Head of caudate nucleus (tissue), 42 donors: ENCODE measurements at regions not wholly inside any gene's neighbourhood (a gene's known extent, or its start where the extent isn't known, plus 50 kb on each side); places are given as distances from the start of the nearest gene placed in this dataset.
A peak's percentile ranks its signal among the peaks of the same experiment; 100 is the strongest.

Source experiments
- DNase-seq, 42 donors: peaks; one replicate each; pipeline versions ENCODE4 v3.0.0 to v3.0.0-alpha.2; 2020 to 2021; ENCODE audit warnings: mixed read lengths in 7 of 42
- intact Hi-C: fragments of 100-400 bp; cut with DNase I; formaldehyde crosslinking; loops from one replicate; pipeline ENCODE4 v1.15.0; 2022

- DNase-seq = peak in 28 of 42 donors; percentile 2 to 81 (median 44)
- intact Hi-C loops = loop anchor here (5.0 kb wide), 1 partner anchor 281 kb away; no protein-coding TSS in a partner anchor
Measured at GRCh38 chr11:130580891-130581492, 132.5 kb downstream of the ADAMTS15 start.

GRCh38 chr11:130581646-130582045 lies 133.2 kb downstream of the ADAMTS15 start:
- intact Hi-C loops = loop anchor here (5.0 kb wide), 1 partner anchor 281 kb away; no protein-coding TSS in a partner anchor
- DNase-seq = peak in 1 of 42 donors; percentile 16

GRCh38 chr11:130582176-130582575 lies 133.7 kb downstream of the ADAMTS15 start:
- intact Hi-C loops = loop anchor here (5.0 kb wide), 1 partner anchor 280 kb away; no protein-coding TSS in a partner anchor
- DNase-seq = no peak

GRCh38 chr11:130582981-130583380 lies 134.5 kb downstream of the ADAMTS15 start:
- DNase-seq = peak in 1 of 42 donors; percentile 30

GRCh38 chr11:130583801-130584211 lies 135.4 kb downstream of the ADAMTS15 start:
- DNase-seq = peak in 41 of 42 donors; percentile 28 to 88 (median 66)
- intact Hi-C loops = loop anchor here (5.0 kb wide), 1 partner anchor 278 kb away; no protein-coding TSS in a partner anchor

More at GRCh38 chr11:130582981-130583380, 134.5 kb downstream of the ADAMTS15 start:
- intact Hi-C loops = loop anchor here (5.0 kb wide), 1 partner anchor 279 kb away; no protein-coding TSS in a partner anchor

- peak in 1 of 42 donors; percentile 22 for DNase-seq
Measured at GRCh38 chr11:130585545-130585944, 137.1 kb downstream of the ADAMTS15 start.

GRCh38 chr11:130587658-130588057 lies 139.2 kb downstream of the ADAMTS15 start:
- intact Hi-C loops = no loop called here

More at GRCh38 chr11:130585545-130585944, 137.1 kb downstream of the ADAMTS15 start:
- intact Hi-C loops = no loop called here

GRCh38 chr11:130588471-130588870 lies 140.0 kb downstream of the ADAMTS15 start:
- intact Hi-C loops = no loop called here
- DNase-seq = no peak

More at GRCh38 chr11:130587658-130588057, 139.2 kb downstream of the ADAMTS15 start:
- peak in 1 of 42 donors; percentile 22 for DNase-seq

GRCh38 chr11:130592056-130592455 lies 143.6 kb downstream of the ADAMTS15 start:
- intact Hi-C loops = no loop called here
- no peak for DNase-seq

- intact Hi-C loops = no loop called here
Measured at GRCh38 chr11:130593064-130593463, 144.6 kb downstream of the ADAMTS15 start.

GRCh38 chr11:130598433-130598832 lies 150.0 kb downstream of the ADAMTS15 start:
- intact Hi-C loops = no loop called here
- DNase-seq = no peak

More at GRCh38 chr11:130593064-130593463, 144.6 kb downstream of the ADAMTS15 start:
- no peak for DNase-seq

- intact Hi-C loops = no loop called here
- peak in 13 of 42 donors; percentile 25 to 58 (median 40) for DNase-seq
Measured at GRCh38 chr11:130599073-130599654, 150.7 kb downstream of the ADAMTS15 start.

GRCh38 chr11:130600139-130600538 lies 151.7 kb downstream of the ADAMTS15 start:
- intact Hi-C loops = loop anchor here (10.0 kb wide), 1 partner anchor 145 kb away; no protein-coding TSS in a partner anchor
- no peak for DNase-seq

GRCh38 chr11:130600616-130601015 lies 152.2 kb downstream of the ADAMTS15 start:
- intact Hi-C loops = loop anchor here (10.0 kb wide), 1 partner anchor 146 kb away; no protein-coding TSS in a partner anchor
- no peak for DNase-seq

GRCh38 chr11:130601141-130601540 lies 152.7 kb downstream of the ADAMTS15 start:
- intact Hi-C loops = loop anchor here (10.0 kb wide), 1 partner anchor 146 kb away; no protein-coding TSS in a partner anchor
- peak in 7 of 42 donors; percentile 15 to 40 (median 27) for DNase-seq

- intact Hi-C loops = loop anchor here (10.0 kb wide), 1 partner anchor 147 kb away; no protein-coding TSS in a partner anchor
- DNase-seq = no peak
Measured at GRCh38 chr11:130601764-130602460, 153.5 kb downstream of the ADAMTS15 start.

- DNase-seq = no peak
Measured at GRCh38 chr11:130602641-130603334, 154.3 kb downstream of the ADAMTS15 start.

GRCh38 chr11:130603335-130603906 lies 155.0 kb downstream of the ADAMTS15 start:
- intact Hi-C loops = loop anchor here (10.0 kb wide), 1 partner anchor 149 kb away; no protein-coding TSS in a partner anchor
- no peak for DNase-seq

More at GRCh38 chr11:130602641-130603334, 154.3 kb downstream of the ADAMTS15 start:
- intact Hi-C loops = loop anchor here (10.0 kb wide), 1 partner anchor 148 kb away; no protein-coding TSS in a partner anchor
